GM04503 (cell line): ENCODE measurements at regions not wholly inside any gene's neighbourhood (a gene's known extent, or its start where the extent isn't known, plus 50 kb on each side); places are given as distances from the start of the nearest gene placed in this dataset.
"Not testable (repeated sequence)": the region's sequence is repeated elsewhere in the genome, so short reads cannot be mapped to it uniquely, and the experiment has no call there.

Experiments
- DNase-seq: peaks from one replicate; pipeline ENCODE4 v3.0.0-alpha.2; 2012; ENCODE audit warnings: low read depth

DNA sequence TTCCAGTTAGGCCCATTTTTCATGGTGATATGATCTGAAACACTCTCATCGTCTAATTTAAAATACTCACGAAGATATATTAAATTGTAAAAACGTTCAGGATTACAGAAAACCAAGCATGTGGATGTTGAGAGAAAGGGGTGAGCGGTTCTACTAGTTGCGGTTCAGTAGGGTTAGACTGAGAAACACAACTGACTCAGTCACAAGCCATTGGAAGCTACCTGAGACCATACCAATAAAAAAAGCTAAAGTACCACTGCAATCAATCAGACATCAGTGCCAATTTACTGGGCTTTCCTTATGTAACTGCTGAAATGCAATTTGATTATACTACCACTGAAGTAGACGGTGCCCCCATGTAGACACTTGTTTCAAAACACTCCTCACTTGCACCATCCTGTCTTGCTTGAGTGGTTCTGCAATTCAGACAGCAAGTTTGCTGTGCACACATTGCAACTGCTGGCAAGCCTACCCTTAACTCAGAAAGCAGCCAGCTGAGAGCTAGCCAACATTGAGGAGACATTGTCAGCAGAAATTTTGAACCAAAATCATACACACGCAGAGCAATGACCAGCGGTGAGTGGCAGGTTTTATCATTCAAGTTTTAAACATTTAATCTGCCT lies 368.7 kb upstream of the ARHGEF26 start:
- DNase-seq = no peak

DNA sequence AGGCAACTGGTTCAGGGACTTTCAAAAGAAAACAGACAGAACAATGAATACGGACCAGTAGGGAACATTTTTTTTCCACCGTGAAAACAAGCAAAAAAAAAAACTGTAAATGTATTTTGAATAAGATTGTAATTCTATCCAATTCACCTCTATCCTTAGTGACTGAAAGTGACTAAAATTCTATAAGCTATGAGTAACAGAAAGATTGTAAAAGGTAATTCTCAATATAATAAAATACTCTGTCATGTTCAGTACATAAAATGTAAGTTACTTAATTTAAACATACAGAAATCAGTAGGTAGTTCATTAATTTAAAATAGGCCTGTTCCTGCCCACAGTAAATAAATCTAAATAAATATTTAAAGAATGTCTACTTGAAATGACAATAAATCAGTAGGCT lies 368.2 kb upstream of the ARHGEF26 start:
- DNase-seq = no peak

DNA sequence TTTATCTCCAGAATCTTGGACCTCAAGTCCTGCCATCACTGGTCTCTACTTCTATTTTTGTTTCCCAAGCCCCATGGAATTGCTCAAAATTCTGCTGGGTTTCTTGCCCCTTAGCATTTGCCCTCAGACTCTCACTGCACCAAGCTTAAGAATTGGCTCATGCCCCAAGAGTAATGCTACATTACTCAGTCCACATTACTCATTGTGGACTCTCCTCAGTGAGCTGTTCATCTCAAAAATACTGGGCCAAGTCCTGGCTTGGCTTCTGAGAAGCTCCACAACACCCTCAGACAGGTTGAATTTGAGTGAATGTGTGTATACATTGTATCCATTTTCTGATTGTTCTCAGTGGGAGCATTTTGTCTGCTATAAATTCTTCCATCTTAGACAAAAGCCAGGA lies 364.4 kb upstream of the ARHGEF26 start:
- no peak for DNase-seq

DNA sequence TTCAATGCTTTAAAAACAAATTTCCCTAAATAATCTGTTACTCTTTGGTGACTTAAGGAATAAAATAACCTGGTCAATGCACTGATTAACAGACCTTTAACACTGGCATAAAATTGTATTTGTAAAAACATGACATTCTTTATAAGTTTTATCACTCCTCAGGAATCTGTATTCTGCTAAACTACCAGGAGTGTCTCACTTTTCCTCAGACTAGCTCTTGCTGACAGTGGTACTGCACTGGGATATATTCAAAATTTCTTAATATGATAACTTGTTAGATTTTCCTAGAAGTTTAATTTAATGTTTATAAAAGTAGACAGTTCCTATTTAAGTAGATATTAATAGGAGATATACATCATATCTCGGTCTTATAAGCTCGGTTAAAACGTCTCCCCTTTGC lies 363.4 kb upstream of the ARHGEF26 start:
- DNase-seq = no peak

DNA sequence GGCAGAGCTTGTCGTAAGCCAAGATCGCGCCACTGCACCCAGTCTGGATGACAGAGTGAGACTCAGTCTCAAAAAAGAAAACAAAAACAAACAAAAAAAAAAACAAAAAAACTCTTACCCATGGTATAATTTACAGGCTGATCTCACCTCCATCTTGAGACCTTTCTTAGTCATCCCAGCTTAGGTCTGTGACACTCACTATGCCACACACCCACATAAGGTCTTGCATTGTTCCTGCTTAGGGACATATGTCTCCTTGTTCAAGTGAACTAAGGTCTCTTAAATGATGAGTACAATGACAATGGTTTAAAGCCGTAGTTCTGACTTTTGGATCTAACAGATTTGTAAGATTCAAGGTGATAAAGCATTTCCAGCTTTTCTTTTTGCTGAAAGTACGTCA lies 360.2 kb upstream of the ARHGEF26 start:
- no peak for DNase-seq

DNA sequence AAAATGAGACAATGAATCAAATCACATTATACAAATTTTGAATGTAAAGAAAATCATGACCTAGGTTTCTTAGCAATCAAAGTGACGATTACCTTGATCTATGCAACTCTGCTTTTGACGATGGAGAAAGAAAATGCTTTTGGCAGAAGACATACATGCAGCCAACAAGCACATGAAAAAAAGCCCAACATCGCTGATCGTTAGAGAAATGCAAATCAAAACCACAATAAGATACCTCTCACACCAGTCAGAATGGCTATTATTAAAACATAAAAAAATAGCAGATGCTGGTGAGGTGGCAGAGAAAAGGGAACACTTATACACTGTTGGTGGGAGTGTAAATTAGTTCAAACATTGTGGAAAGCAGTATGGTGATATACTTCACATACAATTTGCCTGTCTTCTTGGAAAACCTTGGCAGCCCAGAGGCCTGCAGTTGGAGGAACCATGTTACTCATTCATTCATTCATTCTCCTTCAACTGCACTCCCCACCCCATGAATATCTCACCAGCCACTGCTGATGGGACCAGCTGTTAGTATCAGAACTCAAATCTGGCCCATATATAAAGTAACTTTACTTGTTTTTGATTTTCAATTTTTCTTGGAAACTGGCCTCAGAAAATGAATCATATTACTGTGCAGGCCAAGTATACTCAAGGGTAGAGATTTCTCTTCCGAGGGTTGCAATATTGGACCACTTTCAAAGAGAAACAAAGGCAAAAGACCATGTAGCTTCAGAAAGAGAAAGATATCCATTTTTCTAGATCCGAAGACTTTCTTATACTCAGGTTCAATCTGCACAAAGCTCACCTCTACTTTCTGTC lies 358.6 kb upstream of the ARHGEF26 start:
- DNase-seq = no peak

DNA sequence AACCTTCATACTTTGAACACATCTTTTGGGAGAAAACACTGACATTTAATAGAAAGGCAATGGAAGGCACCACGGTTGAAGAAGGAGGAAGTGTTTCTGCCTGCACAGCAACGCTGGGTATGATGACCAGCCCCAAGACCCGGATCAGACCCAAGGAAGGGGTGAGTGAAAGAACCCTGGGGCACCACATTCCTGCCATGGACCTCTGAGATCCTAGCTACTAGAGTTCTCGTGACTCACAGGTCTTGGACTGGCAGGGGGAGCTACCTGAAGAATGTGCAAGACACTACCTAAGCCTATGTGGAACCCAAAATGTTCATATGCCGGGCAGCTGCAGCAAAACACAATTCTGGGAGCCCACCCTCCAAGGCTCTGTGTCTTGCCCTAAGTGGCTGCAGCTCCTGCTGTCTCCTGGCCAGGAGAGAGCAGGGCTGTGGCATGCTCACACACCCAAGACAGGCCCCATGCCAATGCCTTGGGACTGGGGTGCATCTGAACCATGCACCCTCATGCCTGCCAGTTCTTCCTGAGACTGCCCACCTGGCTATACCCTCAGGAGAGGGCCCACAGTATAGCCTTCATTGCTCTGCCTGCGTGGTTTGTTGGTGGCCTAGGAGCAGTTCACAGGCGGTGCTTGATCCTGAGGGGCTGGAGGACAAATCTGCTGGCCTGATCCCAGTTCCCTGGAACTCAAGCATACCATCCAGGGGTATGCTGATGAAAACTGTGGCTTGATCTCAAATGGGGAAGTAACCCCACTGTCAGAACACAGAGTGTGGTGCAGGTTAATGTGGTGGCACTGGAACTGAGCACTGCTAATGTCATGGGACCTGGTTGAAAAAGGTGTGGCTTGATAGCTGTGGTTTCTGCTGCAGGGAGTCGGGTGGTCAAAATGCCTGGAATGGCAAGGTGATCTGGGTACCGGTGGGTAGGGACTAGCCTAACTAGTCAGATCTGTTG lies 353.3 kb upstream of the ARHGEF26 start:
- DNase-seq = no peak

DNA sequence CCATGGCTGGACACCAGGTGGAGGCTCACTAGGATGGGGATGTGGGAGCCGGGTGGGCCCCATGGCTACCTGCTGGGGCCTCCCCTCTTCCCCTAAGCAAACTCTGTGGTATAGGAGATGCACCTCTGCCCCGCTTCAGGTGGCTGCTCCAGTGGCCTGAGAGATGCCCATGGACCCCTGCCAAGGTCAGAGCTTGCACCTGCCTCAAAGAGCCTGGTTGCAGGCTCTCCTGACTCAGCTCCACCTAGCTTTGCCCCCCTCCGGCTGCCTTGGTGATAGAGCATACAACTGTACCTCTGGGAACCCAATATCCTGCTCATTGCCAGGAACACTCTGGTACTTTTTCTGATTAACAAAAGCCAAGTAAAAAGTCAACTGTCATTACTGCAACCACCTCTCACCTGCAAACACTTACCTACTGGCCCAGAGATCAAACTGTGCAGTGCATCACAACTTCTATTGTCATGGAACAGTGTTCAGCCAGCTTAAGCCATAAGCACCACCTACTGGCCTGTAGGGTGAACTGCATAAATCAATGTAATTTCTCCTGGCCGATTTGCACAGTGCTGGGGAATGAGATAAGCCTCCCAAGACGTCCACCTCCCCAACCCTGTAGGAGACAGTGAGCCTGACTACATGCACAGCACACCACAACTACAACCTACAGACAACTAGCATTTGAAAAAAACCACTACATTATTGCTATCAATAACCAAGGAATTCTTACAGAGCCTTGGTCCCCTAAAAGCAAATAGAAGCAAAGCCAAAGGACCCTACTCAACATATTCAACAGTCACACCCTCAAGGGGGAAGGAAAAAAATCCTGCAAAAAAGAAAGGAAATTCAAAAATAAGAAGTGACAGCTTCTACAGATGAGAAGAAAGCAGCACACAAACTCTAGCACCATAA lies 352.4 kb upstream of the ARHGEF26 start:
- DNase-seq = no peak

DNA sequence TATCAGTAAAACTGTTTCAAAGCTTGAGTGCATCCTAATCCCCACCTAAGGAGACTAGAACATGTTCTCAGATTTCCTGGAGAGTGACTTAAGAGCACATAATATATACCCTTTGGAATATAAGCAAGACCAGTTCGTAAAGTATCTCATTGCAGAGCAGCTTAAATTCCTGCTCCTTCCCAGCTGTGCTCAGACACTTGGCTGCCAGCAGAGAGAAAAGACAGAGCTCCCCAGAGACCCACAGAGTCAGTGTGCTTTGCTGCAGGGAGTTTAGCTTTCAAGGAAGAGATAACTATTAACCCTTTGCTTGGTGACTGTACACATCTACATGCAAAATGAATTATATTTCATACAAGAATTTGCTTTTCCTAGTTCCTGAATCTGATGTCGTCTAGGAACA lies 338.1 kb upstream of the ARHGEF26 start:
- no peak for DNase-seq

DNA sequence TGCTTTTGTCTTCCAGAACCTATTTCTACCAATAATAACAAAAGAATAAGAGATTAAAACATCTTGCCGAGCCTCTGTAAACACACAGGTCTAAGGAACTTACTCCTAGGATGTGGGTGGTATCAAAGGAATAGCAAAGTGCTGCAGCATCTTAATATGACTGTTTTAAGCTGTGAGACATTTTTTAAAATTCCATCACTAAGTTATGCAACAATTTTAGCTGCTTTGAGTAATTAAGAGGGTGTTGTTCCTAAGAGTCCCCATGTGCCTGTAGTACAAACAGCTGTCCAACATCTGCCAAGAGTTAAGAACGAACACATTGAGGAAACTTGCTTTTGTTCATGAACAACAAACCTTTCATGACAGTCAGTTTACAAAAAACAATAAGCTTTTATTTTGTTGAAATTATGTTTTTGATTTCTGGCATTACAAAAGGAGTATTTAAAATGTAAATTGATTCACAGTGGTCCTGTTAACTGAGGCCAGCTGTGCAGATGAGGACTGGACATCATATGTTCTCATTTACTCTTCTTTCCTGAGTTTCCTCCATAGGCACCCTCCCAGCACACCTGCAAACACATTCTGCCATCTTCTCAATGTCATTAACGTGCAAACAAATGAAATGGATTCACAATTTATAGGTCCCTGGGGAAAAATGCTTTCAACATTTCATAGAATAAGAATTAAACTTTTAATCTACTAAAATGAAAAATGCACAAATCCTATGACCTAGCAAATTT lies 337.3 kb upstream of the ARHGEF26 start:
- no peak for DNase-seq

DNA sequence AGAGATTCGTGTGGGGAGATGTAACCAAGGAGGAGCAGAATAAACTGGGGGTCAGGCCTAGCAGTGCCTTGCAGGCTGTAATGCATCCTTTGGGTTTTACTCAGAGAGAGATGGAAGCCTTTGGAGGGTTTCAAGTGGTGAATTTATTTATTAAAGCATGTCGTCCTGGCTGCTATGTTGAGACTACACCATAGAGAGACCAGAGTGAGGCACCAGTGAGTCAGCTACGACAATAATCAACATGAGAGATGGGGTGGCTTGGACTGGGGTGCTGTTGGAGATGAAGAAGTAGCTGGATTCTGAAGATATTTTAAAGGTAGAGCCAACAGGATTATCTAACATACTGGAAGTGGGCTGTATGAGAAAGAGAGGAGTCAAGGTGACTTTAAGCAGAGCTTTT lies 335.3 kb upstream of the ARHGEF26 start:
- no peak for DNase-seq

DNA sequence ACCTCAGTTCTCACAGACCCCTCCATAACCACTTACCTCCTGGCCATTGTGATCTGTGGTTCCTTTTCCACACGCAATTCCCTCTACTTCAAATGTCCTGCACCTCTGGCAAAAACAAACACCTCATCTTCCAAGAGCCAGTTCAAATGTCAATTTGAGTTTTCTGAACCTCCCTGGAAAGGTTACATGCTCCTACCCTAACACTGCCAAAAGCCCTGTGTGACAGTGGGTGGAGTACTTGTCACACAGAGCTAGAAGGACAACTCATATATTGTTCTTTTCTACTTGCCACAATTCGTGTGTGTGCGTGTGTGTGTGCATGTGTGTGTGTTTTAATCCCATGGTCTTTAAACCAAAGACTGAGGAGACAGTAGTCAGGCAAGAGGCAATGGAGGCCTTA lies 331.8 kb upstream of the ARHGEF26 start:
- DNase-seq = no peak

DNA sequence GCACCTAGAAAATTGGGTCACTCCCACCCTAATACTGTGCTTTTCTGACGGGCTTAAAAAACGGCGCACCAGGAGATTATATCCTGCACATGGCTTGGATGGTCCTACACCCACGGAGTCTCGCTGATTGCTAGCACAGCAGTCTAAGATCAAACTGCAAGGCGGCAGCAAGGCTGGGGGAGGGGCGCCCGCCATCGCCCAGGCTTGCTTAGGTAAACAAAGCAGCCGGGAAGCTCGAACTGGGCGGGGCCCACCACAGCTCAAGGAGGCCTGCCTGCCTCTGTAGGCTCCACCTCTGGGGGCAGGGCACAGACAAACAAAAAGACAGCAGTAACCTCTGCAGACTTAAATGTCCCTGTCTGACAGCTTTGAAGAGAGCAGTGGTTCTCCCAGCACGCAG lies 324.1 kb upstream of the ARHGEF26 start:
- not testable (repeated sequence) for DNase-seq

DNA sequence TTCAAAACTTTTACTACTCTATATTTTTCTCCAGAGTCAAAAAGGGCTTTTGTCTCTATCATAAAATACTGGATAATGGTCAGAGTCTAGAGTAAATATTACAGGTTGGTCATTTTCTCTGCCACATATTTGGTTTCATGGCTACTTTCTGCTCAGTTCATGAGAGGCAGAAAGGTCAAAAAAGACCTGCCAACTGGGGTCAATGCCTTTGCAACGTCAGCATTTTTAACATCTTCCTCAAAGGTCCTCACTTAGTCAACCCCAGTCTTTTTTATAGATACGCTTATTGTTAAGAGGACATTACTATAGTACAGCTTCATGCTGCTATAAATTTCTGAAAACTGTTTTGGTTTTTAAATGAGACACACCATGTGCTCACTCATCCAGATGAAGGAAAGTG lies 312.1 kb upstream of the ARHGEF26 start:
- no peak for DNase-seq

DNA sequence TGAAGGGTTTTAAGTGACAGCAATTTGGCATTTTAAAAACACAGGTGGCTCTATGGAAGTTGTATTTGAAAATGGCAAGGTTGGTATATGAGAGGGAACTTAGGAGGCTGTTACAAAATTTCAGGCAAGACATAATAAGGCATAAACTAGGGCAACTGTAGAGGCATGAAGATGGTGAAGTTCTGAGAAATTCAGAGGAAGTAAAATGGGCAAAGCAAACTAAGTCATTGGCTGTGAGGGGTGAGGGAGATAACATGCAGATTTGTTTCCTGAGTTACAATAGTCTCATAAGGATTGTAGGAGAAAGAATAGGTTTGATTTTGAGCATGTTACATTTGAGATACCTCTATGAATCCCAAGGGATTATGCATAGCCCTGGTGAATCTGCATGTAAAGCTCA lies 302.9 kb upstream of the ARHGEF26 start:
- no peak for DNase-seq

DNA sequence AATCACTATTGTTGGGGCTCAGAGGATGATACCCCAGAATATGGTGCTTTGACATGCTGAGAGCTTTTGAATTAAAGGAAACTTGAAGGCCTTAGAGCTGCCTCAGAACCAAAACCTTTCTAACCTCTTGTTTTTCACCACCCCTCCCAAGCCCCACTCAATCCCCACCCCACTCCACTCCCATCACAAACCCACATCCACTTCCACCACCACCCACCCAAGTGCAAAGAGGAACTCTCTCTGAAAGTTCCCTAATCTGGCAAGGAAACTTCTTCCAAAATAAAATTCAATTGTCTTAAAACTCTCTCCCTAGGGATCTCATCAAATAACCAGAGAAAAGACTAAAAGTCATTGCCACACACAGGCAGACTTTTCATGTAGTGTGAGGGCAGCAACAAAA lies 301.2 kb upstream of the ARHGEF26 start:
- no peak for DNase-seq

DNA sequence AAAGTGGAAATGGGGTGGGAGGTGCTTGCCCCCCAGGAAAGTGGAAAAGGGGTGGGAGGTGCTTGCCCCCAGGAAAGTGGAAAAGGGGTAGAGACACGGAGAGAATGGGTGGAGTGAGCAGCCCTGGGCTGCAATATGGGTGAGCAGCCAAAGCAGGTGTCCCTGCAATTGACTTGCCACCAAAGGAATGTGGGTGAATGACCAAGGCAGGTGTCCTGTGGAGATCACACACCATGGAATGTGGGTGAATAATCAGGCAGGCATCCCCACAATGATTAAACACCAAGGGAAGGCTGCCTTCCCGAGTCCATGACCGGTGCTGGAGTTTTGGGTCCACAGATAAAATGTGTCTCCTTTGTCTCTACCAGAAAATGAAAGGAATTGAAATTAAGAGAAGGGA lies 292.8 kb upstream of the ARHGEF26 start:
- not testable (repeated sequence) for DNase-seq

DNA sequence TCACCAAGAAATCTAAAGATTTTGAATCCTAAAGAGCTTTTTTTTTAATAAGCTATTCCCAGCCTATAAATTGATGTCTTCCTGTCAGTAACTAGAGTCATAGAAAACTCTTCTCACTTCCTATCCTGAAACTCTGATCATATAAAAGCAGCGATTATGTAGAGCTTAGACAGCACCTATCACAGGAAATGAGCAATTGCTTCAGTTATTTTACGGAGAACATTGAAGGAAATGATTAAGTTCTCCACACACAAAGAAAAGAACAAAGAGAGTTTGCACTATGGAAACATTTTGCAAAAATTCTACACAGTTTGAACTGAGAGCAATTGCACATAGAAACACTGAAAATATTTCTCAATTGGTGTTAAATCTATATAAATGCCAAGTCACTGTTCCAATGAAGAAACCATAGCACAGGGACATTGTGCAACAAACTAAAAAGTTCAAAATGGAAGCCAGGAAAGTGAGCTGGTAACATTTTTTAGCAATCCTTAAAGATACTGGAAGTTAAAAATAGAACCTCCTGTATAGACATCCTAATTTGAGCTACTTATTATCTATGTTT lies 291.5 kb upstream of the ARHGEF26 start:
- no peak for DNase-seq

DNA sequence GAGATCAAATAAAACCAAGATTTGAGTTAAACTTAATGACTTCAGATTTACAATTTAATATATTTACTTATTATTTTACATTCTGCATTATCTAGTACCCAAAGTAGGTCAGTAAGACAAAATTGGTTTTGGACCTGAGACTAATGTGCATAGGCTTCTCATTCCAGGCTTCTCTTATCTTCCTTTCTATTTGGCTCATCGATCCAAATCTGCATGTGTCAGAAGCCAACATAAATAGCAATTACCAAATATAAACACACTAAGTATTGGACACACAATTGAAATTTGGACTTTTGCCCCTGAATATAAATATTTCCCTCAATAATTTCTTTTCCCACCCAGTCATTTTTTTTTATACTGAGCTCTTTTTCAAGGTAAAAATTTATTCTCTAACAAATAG lies 290.6 kb upstream of the ARHGEF26 start:
- DNase-seq = no peak

DNA sequence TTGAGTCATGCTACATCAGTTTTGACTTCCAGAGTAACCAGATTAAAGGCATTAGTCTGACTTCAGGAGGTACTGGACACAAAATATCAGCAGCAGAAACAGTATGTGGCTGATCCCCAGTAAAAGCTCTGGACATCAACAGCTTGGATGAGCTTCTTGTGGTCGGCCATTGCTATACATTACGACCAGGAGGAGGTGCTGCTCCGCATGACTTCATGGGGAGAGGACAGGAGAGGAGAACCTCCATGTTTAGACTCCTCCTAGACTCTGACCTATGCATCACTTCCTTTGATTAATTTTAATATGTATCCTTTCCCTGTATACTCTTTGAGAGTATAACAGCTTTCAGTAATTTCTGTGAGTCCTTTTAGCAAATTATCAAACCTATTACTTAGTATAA lies 285.6 kb upstream of the ARHGEF26 start:
- no peak for DNase-seq

DNA sequence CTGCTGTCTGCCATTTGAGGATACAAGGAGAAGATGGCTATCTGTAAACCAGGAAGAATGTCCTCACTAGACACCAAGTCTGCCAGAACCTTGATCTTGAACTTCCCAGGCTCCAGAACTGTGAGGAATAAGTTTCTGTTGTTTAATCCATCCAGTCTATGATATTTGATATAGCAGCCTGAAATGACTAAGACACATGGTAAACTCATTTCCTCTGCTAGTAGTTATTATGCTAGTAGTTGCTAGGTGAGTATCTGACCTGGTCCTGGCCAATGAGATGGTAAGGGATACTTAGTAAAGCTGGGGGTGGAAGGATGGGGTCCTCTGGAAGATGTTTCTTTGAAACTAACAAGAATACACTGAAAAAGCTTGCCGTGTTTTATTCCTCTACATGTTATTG lies 280.7 kb upstream of the ARHGEF26 start:
- DNase-seq = no peak
